Epithelial cell of esophagus (primary cell): ENCODE measurements at regions not wholly inside any gene's neighbourhood (a gene's known extent, or its start where the extent isn't known, plus 50 kb on each side); places are given as distances from the start of the nearest gene placed in this dataset.

ENCODE experiments used
- DNase-seq: peaks from one replicate; pipeline ENCODE4 v3.0.0; 2010; ENCODE audit warnings: low read depth
- H3K4me3 ChIP-seq: 2 replicates; pipeline ENCODE4 v1.5.1; 2011; ENCODE audit warnings: mild to moderate bottlenecking, low read length, control low read depth
- TF ChIP-seq, protein P1 (sequence below): IDR thresholded peaks from 2 replicates; pipeline ENCODE4 v1.5.1; 2011; ENCODE audit warnings: low read depth, mild to moderate bottlenecking, low read length, control low read depth, inconsistent platforms; ENCODE audit not compliant: insufficient read depth; ENCODE audit errors: missing control alignments

DNA sequence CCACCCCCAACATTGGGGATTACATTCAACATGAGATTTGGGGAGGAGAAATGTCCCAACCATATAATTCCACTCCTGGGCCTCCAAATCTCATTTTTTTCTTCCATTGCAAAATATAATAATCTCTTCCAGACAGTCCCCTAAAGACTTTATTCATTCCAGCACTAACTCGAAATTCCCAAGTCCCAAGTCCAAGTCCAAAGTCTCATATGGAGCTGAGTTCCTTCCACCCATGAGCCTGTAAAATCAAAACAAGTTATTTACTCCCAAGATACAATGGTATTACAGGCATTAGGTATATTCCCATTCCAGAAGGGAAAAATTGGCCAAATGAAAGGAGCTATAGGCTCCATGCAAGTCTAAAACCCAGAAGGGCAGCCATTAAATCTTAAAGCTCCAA, 56.7 kb downstream of the P2RY1 start:
- H3K4me3 ChIP-seq: no peak overlapping the region
- TF ChIP-seq, protein P1, sequence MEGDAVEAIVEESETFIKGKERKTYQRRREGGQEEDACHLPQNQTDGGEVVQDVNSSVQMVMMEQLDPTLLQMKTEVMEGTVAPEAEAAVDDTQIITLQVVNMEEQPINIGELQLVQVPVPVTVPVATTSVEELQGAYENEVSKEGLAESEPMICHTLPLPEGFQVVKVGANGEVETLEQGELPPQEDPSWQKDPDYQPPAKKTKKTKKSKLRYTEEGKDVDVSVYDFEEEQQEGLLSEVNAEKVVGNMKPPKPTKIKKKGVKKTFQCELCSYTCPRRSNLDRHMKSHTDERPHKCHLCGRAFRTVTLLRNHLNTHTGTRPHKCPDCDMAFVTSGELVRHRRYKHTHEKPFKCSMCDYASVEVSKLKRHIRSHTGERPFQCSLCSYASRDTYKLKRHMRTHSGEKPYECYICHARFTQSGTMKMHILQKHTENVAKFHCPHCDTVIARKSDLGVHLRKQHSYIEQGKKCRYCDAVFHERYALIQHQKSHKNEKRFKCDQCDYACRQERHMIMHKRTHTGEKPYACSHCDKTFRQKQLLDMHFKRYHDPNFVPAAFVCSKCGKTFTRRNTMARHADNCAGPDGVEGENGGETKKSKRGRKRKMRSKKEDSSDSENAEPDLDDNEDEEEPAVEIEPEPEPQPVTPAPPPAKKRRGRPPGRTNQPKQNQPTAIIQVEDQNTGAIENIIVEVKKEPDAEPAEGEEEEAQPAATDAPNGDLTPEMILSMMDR: no peak
- DNase-seq: no peak

DNA sequence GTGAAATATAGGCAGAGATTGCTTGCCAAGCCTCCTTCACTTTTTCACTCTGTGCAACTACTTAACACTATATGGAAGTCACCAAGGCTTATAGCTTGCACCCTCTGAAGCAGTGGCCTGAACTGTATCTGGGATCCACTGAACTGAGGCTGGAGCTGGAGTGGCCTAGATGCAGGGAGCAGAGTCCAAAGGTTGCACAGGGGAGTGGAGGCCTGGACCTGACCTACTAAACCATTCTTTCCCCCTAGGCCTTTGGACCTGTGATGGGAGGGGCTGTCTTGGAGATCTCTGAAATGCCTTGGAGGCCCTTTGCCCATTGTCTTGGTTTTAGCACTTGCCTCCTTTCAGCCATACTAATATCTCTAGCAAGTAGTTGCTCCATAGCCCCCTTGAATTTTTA, 57.5 kb downstream of the P2RY1 start:
- DNase-seq: no peak
- H3K4me3 ChIP-seq: no peak overlapping the region
- TF ChIP-seq, protein P1: no peak

DNA sequence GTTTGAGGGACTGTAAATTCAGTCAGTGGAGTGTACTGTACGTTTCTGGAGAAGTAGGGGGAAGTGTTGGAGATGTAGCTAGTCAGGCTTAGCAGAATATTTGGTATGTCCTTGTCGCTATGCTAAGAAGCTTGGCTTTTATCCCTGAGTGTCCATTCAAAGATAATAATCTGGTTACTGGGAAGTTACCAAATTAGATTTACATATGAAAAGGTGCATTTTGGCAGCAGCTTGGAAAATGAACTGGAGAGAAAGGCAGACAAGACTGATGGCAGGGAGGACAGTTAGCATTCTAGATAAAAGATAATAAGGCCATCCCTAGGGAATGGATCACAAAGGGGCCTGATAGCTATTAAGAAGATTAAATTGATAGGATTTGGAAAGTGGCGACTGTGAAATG, 58.7 kb downstream of the P2RY1 start:
- DNase-seq: no peak
- no peak overlapping the region for H3K4me3 ChIP-seq
- TF ChIP-seq, protein P1: no peak

DNA sequence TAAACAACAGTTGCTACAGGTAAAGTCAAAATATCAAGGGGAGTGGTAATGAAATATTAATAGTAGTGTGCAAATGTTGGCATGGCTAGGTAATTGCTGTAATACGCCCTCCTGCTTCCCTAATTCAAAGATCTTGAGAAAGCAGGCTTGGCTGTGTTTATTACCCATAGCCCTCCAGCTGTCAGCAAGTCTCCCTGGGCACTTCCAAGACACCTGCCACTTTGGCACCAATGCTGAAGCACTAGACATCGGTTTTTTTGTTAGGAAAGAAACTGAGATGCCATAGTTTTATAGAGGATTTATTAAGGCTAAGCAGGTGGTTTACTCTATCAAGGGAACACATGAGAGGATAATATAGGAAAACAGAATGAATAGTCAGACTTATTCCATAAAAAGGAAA, 64.4 kb downstream of the P2RY1 start:
- TF ChIP-seq, protein P1: no peak
- H3K4me3 ChIP-seq: no peak overlapping the region
- no peak for DNase-seq

DNA sequence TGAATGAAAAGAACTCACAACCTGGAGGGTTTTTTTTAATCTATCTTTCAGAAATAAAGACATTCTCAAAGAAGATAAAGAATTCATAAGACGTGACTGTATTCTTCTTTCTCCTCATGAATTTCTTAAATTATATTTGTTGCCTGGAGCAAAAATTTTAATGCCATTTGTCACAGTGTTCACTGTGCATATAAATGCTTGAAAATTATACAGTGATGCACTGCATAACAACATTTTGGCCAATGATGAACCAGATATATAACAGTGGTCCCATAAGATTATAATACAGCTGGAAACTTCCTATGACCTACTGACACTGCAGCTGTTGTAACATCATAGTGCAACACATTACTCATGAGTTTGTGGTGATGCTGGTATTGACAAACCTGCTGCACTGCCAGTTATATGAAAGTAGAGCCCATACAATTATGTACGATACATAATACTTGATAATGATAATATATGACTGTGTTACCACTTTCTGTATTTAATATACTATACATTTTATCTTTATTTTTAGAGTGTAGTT, 67.3 kb downstream of the P2RY1 start:
- H3K4me3 ChIP-seq: no peak overlapping the region
- DNase-seq: peak; percentile 60
- TF ChIP-seq, protein P1: no peak

DNA sequence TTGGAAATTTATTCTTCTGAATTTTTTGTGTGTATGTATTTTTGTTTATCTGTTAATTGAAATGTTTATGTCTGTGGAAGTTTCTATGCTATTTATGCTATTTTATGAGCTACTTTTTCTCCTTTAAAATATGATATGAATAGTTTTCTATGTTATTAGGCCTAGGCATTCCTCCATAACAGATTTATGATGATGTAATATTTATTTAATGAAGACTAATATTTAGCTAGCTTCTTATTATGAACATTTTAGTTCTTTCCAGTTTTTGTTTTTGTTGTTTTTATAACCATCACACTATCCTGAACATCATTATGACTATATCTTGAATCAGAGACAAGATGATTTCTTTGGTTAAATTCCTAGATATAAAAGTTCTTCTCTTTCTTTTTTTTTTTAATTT, 70.7 kb downstream of the P2RY1 start:
- TF ChIP-seq, protein P1: no peak
- DNase-seq: no peak
- no peak overlapping the region for H3K4me3 ChIP-seq

DNA sequence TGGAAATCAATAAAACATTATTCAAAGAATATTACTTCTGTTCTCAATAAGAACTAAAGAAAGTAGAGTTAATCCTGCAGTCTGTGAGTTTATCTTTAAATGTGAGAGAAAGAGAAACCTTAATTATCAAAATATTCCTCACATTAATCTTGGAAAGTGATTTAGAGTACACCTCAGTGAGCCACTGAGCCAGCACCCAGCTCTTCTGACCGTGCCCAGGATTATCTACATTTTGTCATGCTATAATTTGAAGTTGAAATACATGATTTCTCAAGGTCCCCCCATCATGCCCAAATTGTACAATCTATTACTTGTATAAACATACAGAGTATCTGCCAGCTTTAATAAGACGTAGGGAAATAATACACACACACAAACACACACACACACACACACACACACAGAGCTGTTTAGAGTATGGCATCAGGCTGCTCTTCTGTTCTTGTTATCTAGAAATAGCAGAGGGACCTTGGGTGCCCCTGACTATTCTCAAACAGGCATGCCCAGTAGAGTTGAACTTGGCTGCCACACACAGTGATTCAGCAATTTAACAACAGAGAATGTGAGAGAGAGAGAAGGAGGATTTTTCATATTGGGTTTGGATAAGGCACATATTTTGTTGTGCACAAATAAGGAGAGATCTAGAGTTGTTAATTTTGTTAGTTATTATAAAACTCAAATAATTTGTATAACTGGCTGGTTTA, 74.4 kb downstream of the P2RY1 start:
- H3K4me3 ChIP-seq: no peak overlapping the region
- TF ChIP-seq, protein P1: no peak
- DNase-seq: peak; percentile 24
